ENCODE measurements at regions not wholly inside any gene's neighbourhood (a gene's known extent, or its start where the extent isn't known, plus 50 kb on each side); places are given as distances from the start of the nearest gene placed in this dataset.

DNA sequence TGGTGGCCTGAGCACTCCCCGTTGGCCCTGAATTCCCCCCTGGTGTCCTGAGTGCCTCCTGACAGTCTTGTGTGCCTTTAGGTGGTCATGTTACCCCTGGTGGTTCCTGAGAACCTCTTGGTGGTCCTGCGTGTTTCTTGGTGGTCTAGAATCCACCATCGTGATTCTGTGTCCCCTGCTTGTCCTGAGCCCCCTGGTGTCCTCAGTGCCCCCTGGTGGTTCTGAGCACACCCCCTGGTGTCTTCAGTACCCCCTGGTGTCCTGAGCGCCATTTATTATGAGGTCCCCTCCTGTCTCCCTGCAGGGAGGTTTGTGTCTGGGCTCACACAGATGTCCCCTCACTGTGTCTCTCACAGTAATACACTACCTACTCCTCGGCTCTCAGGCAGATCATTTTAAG is 61.3 kb upstream of the MAL start:
- Histone ChIP-seq H3K27ac (ENCODE audit: extremely low read depth, low read depth, low read length) (no peak overlapping the region), H3K4me3 (ENCODE audit: low read depth, low read length) (no peak overlapping the region), H3K4me1 (ENCODE audit: control insufficient read depth, insufficient read depth, low read length) (no peaks in the 10 kb centered on the region), H3K9me3 (ENCODE audit: control insufficient read depth, insufficient read depth, low read depth, low read length) (no peaks in the 10 kb centered on the region), H3K36me3 (ENCODE audit: control insufficient read depth in 2 of 2, insufficient read depth in 1 of 2, low read length in 2 of 2) (no peaks in the 10 kb centered on the region)
- TF ChIP-seq GLIS1 (tag by site-specific recombination; IDR thresholded peaks at IDR 0.05) (peak; percentile 96), ZBTB48 (tag by site-specific recombination; IDR thresholded peaks at IDR 0.05) (no peak), ZIC2 (tag by site-specific recombination; IDR thresholded peaks at IDR 0.05) (peak; percentile 92), GLIS2 (tag by site-specific recombination; IDR thresholded peaks at IDR 0.05) (0 out of 2 replicates have a peak, but pooled peaks have one; percentile 17)
- ChIA-PET POLR2A (no interaction called here), CTCF (no interaction called here)

DNA sequence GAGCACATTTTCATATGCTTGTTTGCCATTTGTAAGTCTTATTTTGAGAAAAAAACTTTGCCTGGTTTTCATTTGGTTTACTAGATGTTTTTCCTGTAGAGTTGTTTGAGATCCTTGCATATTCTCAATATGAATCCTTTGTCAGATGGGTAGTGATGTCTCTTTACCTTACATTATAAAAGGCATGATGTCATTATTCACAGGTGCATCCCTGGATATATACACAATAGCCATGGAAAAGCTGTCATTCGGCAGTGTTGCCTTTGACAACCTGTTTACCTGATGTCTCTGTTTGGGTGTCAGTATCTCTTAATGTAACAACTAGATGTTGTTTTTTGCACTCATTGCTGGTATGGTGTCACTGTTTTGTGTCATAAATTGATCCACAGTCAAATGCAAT is 58.8 kb upstream of the MAL start:
- Histone ChIP-seq H3K4me1 (ENCODE audit: control insufficient read depth, insufficient read depth, low read length) (no peaks in the 10 kb centered on the region), H3K4me3 (ENCODE audit: low read depth, low read length) (no peak overlapping the region), H3K9me3 (ENCODE audit: control insufficient read depth, insufficient read depth, low read depth, low read length) (no peaks in the 10 kb centered on the region), H3K36me3 (ENCODE audit: control insufficient read depth in 2 of 2, insufficient read depth in 1 of 2, low read length in 2 of 2) (no peaks in the 10 kb centered on the region), H3K27ac (ENCODE audit: extremely low read depth, low read depth, low read length) (no peak overlapping the region)
- ChIA-PET POLR2A (no interaction called here), CTCF (interaction anchor here (0.7 to 1.0 kb wide), 2 partner anchors 9 to 11 kb away, joined by 4 to 6 read pairs; no protein-coding TSS in a partner anchor)
- TF ChIP-seq ZBTB7A (tag by site-specific recombination; IDR thresholded peaks at IDR 0.05; ENCODE audit: low read depth) = no peak
- TF ChIP-seq, protein P1, sequence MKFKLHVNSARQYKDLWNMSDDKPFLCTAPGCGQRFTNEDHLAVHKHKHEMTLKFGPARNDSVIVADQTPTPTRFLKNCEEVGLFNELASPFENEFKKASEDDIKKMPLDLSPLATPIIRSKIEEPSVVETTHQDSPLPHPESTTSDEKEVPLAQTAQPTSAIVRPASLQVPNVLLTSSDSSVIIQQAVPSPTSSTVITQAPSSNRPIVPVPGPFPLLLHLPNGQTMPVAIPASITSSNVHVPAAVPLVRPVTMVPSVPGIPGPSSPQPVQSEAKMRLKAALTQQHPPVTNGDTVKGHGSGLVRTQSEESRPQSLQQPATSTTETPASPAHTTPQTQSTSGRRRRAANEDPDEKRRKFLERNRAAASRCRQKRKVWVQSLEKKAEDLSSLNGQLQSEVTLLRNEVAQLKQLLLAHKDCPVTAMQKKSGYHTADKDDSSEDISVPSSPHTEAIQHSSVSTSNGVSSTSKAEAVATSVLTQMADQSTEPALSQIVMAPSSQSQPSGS (tag by site-specific recombination; IDR thresholded peaks at IDR 0.05; ENCODE audit: low read depth) = 0 out of 2 replicates have a peak, but pooled peaks have one; percentile 20

DNA sequence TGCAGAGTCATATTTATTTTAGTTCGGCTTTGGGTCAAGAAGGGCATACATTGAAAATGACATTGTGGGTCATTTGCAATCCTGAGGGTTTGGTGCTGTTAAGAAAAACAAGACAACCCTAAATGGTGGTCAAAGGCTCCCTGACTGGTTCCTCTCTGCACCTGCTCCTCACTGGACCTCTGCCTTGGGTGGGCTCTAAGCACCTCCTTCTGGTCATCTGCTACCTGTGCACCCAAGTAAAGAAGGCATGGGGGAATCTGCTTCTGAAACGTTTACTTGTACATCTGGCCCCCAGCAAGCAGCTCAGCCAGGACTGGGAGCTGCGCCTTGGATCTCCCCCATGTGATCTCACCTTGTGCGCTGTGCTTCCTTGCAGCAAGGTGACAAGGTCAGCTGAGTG is 55.2 kb upstream of the MAL start:
- Histone ChIP-seq H3K4me3 (ENCODE audit: low read depth, low read length) (no peak overlapping the region), H3K36me3 (ENCODE audit: control insufficient read depth in 2 of 2, insufficient read depth in 1 of 2, low read length in 2 of 2) (no peaks in the 10 kb centered on the region), H3K4me1 (ENCODE audit: control insufficient read depth, insufficient read depth, low read length) (no peaks in the 10 kb centered on the region), H3K27ac (ENCODE audit: extremely low read depth, low read depth, low read length) (no peak overlapping the region), H3K9me3 (ENCODE audit: control insufficient read depth, insufficient read depth, low read depth, low read length) (no peaks in the 10 kb centered on the region)
- POLR2A ChIA-PET = no interaction called here
- TF ChIP-seq KLF7 (tag by site-specific recombination; IDR thresholded peaks at IDR 0.05; ENCODE audit: borderline replicate concordance) (no peak), ZNF248 (tag by site-specific recombination; IDR thresholded peaks at IDR 0.05) (no peak), WT1 (tag by site-specific recombination; IDR thresholded peaks at IDR 0.05) (no peak), ZNF302 (tag by site-specific recombination; IDR thresholded peaks at IDR 0.05; ENCODE audit: low read depth) (no peak)
- TF ChIP-seq, protein P2, sequence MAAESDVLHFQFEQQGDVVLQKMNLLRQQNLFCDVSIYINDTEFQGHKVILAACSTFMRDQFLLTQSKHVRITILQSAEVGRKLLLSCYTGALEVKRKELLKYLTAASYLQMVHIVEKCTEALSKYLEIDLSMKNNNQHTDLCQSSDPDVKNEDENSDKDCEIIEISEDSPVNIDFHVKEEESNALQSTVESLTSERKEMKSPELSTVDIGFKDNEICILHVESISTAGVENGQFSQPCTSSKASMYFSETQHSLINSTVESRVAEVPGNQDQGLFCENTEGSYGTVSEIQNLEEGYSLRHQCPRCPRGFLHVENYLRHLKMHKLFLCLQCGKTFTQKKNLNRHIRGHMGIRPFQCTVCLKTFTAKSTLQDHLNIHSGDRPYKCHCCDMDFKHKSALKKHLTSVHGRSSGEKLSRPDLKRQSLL (tag by site-specific recombination; IDR thresholded peaks at IDR 0.05) = no peak
- TF ChIP-seq, protein P3, sequence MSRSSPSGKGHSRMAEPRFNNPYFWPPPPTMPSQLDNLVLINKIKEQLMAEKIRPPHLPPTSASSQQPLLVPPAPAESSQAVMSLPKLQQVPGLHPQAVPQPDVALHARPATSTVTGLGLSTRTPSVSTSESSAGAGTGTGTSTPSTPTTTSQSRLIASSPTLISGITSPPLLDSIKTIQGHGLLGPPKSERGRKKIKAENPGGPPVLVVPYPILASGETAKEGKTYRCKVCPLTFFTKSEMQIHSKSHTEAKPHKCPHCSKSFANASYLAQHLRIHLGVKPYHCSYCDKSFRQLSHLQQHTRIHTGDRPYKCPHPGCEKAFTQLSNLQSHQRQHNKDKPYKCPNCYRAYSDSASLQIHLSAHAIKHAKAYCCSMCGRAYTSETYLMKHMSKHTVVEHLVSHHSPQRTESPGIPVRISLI (tag by site-specific recombination; IDR thresholded peaks at IDR 0.05) = no peak
- CTCF ChIA-PET = interaction anchor here (2.1 kb wide), 1 partner anchor 14 kb away, joined by 15 read pairs; no protein-coding TSS in a partner anchor
